ENCODE measurements at regions not wholly inside any gene's neighbourhood (a gene's known extent, or its start where the extent isn't known, plus 50 kb on each side); places are given as distances from the start of the nearest gene placed in this dataset.

GRCh38 chr3:144351011-144351410 is 379.4 kb downstream of the DIPK2A start:
- Mint-ChIP-seq H3K27me3 (ENCODE audit: insufficient read depth) (peaks cover 2% of the 10 kb centered on the region), H3K36me3 (ENCODE audit: low read depth) (no peaks in the 10 kb centered on the region), H3K4me3 (no peak overlapping the region), H3K27ac (no peak overlapping the region), H3K9me3 (no peaks in the 10 kb centered on the region), H3K4me1 (ENCODE audit: low read depth) (no peaks in the 10 kb centered on the region)
- intact Hi-C loops (cut with micrococcal nuclease) = no loop called here
- no peak for DNase-seq (ENCODE audit: low spot score)

- DNase-seq (ENCODE audit: low spot score) = no peak
- Mint-ChIP-seq H3K9me3 (no peaks in the 10 kb centered on the region), H3K4me1 (ENCODE audit: low read depth) (no peaks in the 10 kb centered on the region), H3K27me3 (ENCODE audit: insufficient read depth) (peaks cover 2% of the 10 kb centered on the region), H3K4me3 (no peak overlapping the region), H3K36me3 (ENCODE audit: low read depth) (no peaks in the 10 kb centered on the region), H3K27ac (no peak overlapping the region)
- intact Hi-C loops (cut with micrococcal nuclease) = no loop called here
Observed at GRCh38 chr3:144351773-144352365, 380.2 kb downstream of the DIPK2A start.

GRCh38 chr3:144358191-144358590 is 386.6 kb downstream of the DIPK2A start:
- peaks cover 1% of the 10 kb centered on the region for H3K27me3 Mint-ChIP-seq (ENCODE audit: insufficient read depth)
- no peaks in the 10 kb centered on the region for H3K9me3 Mint-ChIP-seq
- intact Hi-C loops (cut with micrococcal nuclease) = no loop called here
- no peak for DNase-seq (ENCODE audit: low spot score)
- H3K4me3 Mint-ChIP-seq = no peak overlapping the region
- no peak overlapping the region for H3K27ac Mint-ChIP-seq
- H3K36me3 Mint-ChIP-seq (ENCODE audit: low read depth) = no peaks in the 10 kb centered on the region
- no peaks in the 10 kb centered on the region for H3K4me1 Mint-ChIP-seq (ENCODE audit: low read depth)

- Mint-ChIP-seq H3K4me1 (ENCODE audit: low read depth) (no peaks in the 10 kb centered on the region), H3K36me3 (ENCODE audit: low read depth) (no peaks in the 10 kb centered on the region), H3K9me3 (no peaks in the 10 kb centered on the region), H3K4me3 (no peak overlapping the region), H3K27me3 (ENCODE audit: insufficient read depth) (peaks cover 1% of the 10 kb centered on the region), H3K27ac (no peak overlapping the region)
- no peak for DNase-seq (ENCODE audit: low spot score)
- intact Hi-C loops (cut with micrococcal nuclease) = no loop called here
Observed at GRCh38 chr3:144361002-144361401, 389.4 kb downstream of the DIPK2A start.

- no peak overlapping the region for H3K27ac Mint-ChIP-seq
- no peak overlapping the region for H3K4me3 Mint-ChIP-seq
- H3K27me3 Mint-ChIP-seq (ENCODE audit: insufficient read depth) = peaks cover 1% of the 10 kb centered on the region
- intact Hi-C loops (cut with micrococcal nuclease) = no loop called here
- no peak for DNase-seq (ENCODE audit: low spot score)
- H3K9me3 Mint-ChIP-seq = no peaks in the 10 kb centered on the region
- H3K4me1 Mint-ChIP-seq (ENCODE audit: low read depth) = no peaks in the 10 kb centered on the region
- H3K36me3 Mint-ChIP-seq (ENCODE audit: low read depth) = no peaks in the 10 kb centered on the region
Observed at GRCh38 chr3:144362126-144362525, 390.5 kb downstream of the DIPK2A start.

GRCh38 chr3:144363856-144364255 is 392.2 kb downstream of the DIPK2A start:
- H3K4me3 Mint-ChIP-seq = no peak overlapping the region
- no peak for DNase-seq (ENCODE audit: low spot score)

GRCh38 chr3:144364737-144365136 is 393.1 kb downstream of the DIPK2A start:
- Mint-ChIP-seq H3K36me3 (ENCODE audit: low read depth) (no peaks in the 10 kb centered on the region), H3K4me3 (no peak overlapping the region), H3K27me3 (ENCODE audit: insufficient read depth) (peaks cover 1% of the 10 kb centered on the region), H3K4me1 (ENCODE audit: low read depth) (no peaks in the 10 kb centered on the region), H3K27ac (no peak overlapping the region), H3K9me3 (peaks cover 6% of the 10 kb centered on the region)
- DNase-seq (ENCODE audit: low spot score) = no peak
- intact Hi-C loops (cut with micrococcal nuclease) = no loop called here

More at GRCh38 chr3:144363856-144364255, 392.2 kb downstream of the DIPK2A start:
- Mint-ChIP-seq H3K27ac (no peak overlapping the region), H3K4me1 (ENCODE audit: low read depth) (no peaks in the 10 kb centered on the region), H3K27me3 (ENCODE audit: insufficient read depth) (peaks cover 1% of the 10 kb centered on the region), H3K36me3 (ENCODE audit: low read depth) (no peaks in the 10 kb centered on the region), H3K9me3 (peaks cover 6% of the 10 kb centered on the region)
- intact Hi-C loops (cut with micrococcal nuclease) = no loop called here

GRCh38 chr3:144369129-144369879 is 397.7 kb downstream of the DIPK2A start:
- Mint-ChIP-seq H3K27ac (no peak overlapping the region), H3K4me3 (no peak overlapping the region), H3K36me3 (ENCODE audit: low read depth) (no peaks in the 10 kb centered on the region), H3K27me3 (ENCODE audit: insufficient read depth) (no peaks in the 10 kb centered on the region), H3K9me3 (peaks cover 11% of the 10 kb centered on the region), H3K4me1 (ENCODE audit: low read depth) (no peaks in the 10 kb centered on the region)
- intact Hi-C loops (cut with micrococcal nuclease) = no loop called here
- DNase-seq (ENCODE audit: low spot score) = no peak

GRCh38 chr3:144375088-144375487 is 403.5 kb downstream of the DIPK2A start:
- no peaks in the 10 kb centered on the region for H3K36me3 Mint-ChIP-seq (ENCODE audit: low read depth)
- H3K27ac Mint-ChIP-seq = no peak overlapping the region
- no peaks in the 10 kb centered on the region for H3K4me1 Mint-ChIP-seq (ENCODE audit: low read depth)
- H3K4me3 Mint-ChIP-seq = no peak overlapping the region
- peaks cover 5% of the 10 kb centered on the region for H3K9me3 Mint-ChIP-seq
- intact Hi-C loops (cut with micrococcal nuclease) = no loop called here
- H3K27me3 Mint-ChIP-seq (ENCODE audit: insufficient read depth) = no peaks in the 10 kb centered on the region
- DNase-seq (ENCODE audit: low spot score) = no peak

- no peaks in the 10 kb centered on the region for H3K36me3 Mint-ChIP-seq (ENCODE audit: low read depth)
- H3K27ac Mint-ChIP-seq = no peak overlapping the region
- H3K4me1 Mint-ChIP-seq (ENCODE audit: low read depth) = no peaks in the 10 kb centered on the region
- no peak overlapping the region for H3K4me3 Mint-ChIP-seq
- DNase-seq (ENCODE audit: low spot score) = no peak
- H3K9me3 Mint-ChIP-seq = no peaks in the 10 kb centered on the region
- no peaks in the 10 kb centered on the region for H3K27me3 Mint-ChIP-seq (ENCODE audit: insufficient read depth)
- intact Hi-C loops (cut with micrococcal nuclease) = no loop called here
Observed at GRCh38 chr3:144380849-144381248, 409.2 kb downstream of the DIPK2A start.

GRCh38 chr3:144381607-144382006 is 410.0 kb downstream of the DIPK2A start:
- Mint-ChIP-seq H3K9me3 (no peaks in the 10 kb centered on the region), H3K36me3 (ENCODE audit: low read depth) (no peaks in the 10 kb centered on the region), H3K27me3 (ENCODE audit: insufficient read depth) (no peaks in the 10 kb centered on the region), H3K4me3 (no peak overlapping the region), H3K27ac (no peak overlapping the region), H3K4me1 (ENCODE audit: low read depth) (no peaks in the 10 kb centered on the region)
- DNase-seq (ENCODE audit: low spot score) = no peak
- intact Hi-C loops (cut with micrococcal nuclease) = no loop called here

GRCh38 chr3:144384241-144384979 is 412.8 kb downstream of the DIPK2A start:
- no peak for DNase-seq (ENCODE audit: low spot score)
- no peaks in the 10 kb centered on the region for H3K27me3 Mint-ChIP-seq (ENCODE audit: insufficient read depth)
- H3K4me1 Mint-ChIP-seq (ENCODE audit: low read depth) = no peaks in the 10 kb centered on the region
- intact Hi-C loops (cut with micrococcal nuclease) = no loop called here
- H3K9me3 Mint-ChIP-seq = no peaks in the 10 kb centered on the region
- no peak overlapping the region for H3K27ac Mint-ChIP-seq
- H3K36me3 Mint-ChIP-seq (ENCODE audit: low read depth) = no peaks in the 10 kb centered on the region
- no peak overlapping the region for H3K4me3 Mint-ChIP-seq

GRCh38 chr3:144390786-144391185 is 419.2 kb downstream of the DIPK2A start:
- H3K36me3 Mint-ChIP-seq (ENCODE audit: low read depth) = no peaks in the 10 kb centered on the region
- DNase-seq (ENCODE audit: low spot score) = no peak
- H3K27me3 Mint-ChIP-seq (ENCODE audit: insufficient read depth) = no peaks in the 10 kb centered on the region
- H3K9me3 Mint-ChIP-seq = no peaks in the 10 kb centered on the region
- no peaks in the 10 kb centered on the region for H3K4me1 Mint-ChIP-seq (ENCODE audit: low read depth)
- intact Hi-C loops (cut with micrococcal nuclease) = no loop called here
- no peak overlapping the region for H3K27ac Mint-ChIP-seq
- no peak overlapping the region for H3K4me3 Mint-ChIP-seq
